SK-N-DZ (cell line): ENCODE measurements at regions not wholly inside any gene's neighbourhood (a gene's known extent, or its start where the extent isn't known, plus 50 kb on each side); places are given as distances from the start of the nearest gene placed in this dataset.
A peak's percentile ranks its signal among the peaks of the same experiment; 100 is the strongest.

Experiments
- DNase-seq: peaks from one replicate; pipeline ENCODE4 v3.0.0-alpha.2; 2015; ENCODE audit warnings: low spot score

- DNase-seq = no peak
Measured at GRCh38 chr11:45518833-45519535, 146.4 kb downstream of the CHST1 start.

GRCh38 chr11:45518141-45518832 is 147.1 kb downstream of the CHST1 start:
- no peak for DNase-seq

GRCh38 chr11:45517171-45517770 is 148.2 kb downstream of the CHST1 start:
- DNase-seq = no peak

- no peak for DNase-seq
Measured at GRCh38 chr11:45513821-45514340, 151.5 kb downstream of the CHST1 start.

- DNase-seq = no peak
Measured at GRCh38 chr11:45512471-45513148, 152.8 kb downstream of the CHST1 start.

GRCh38 chr11:45511566-45511965 is 153.9 kb downstream of the CHST1 start:
- DNase-seq = no peak

GRCh38 chr11:45507916-45508315 is 157.5 kb downstream of the CHST1 start:
- no peak for DNase-seq

GRCh38 chr11:45503311-45503710 is 162.1 kb downstream of the CHST1 start:
- DNase-seq = no peak

GRCh38 chr11:45502226-45502545 is 163.2 kb downstream of the CHST1 start:
- no peak for DNase-seq

- no peak for DNase-seq
Measured at GRCh38 chr11:45501392-45502225, 163.8 kb downstream of the CHST1 start.

GRCh38 chr11:45500451-45500850 is 165.0 kb downstream of the CHST1 start:
- peak; percentile 8 for DNase-seq

GRCh38 chr11:45494738-45495137 is 170.7 kb downstream of the CHST1 start:
- no peak for DNase-seq

GRCh38 chr11:45489281-45489905 is 176.0 kb downstream of the CHST1 start:
- no peak for DNase-seq

- no peak for DNase-seq
Measured at GRCh38 chr11:45486461-45486860, 179.0 kb downstream of the CHST1 start.

- no peak for DNase-seq
Measured at GRCh38 chr11:45485070-45485707, 180.2 kb downstream of the CHST1 start.

- no peak for DNase-seq
Measured at GRCh38 chr11:45484326-45484883, 181.0 kb downstream of the CHST1 start.

GRCh38 chr11:45483416-45483815 is 182.0 kb downstream of the CHST1 start:
- no peak for DNase-seq

- no peak for DNase-seq
Measured at GRCh38 chr11:45482331-45482730, 183.1 kb downstream of the CHST1 start.

GRCh38 chr11:45481026-45481425 is 184.4 kb downstream of the CHST1 start:
- no peak for DNase-seq

GRCh38 chr11:45477588-45477987 is 187.8 kb downstream of the CHST1 start:
- no peak for DNase-seq
